Loucy (cell line): ENCODE measurements at regions not wholly inside any gene's neighbourhood (a gene's known extent, or its start where the extent isn't known, plus 50 kb on each side); places are given as distances from the start of the nearest gene placed in this dataset.

Source experiments
- EZH2phosphoT487 ChIP-seq: fragments of 200-600 bp; IDR thresholded peaks from 2 replicates; pipeline ENCODE4 v1.6.1; 2018; ENCODE audit warnings: antibody characterized with exemption, mild to moderate bottlenecking, moderate library complexity, borderline replicate concordance
- TF ChIP-seq, protein P1 (sequence below): fragments of 200-600 bp; sonication (generic); conservative IDR thresholded peaks from 2 replicates; pipeline ENCODE4 v1.5.1; 2014; ENCODE audit warnings: mild to moderate bottlenecking, antibody characterized with exemption, low read length

GRCh38 chr10:81040031-81040430 is 502.3 kb downstream of the SH2D4B start:
- TF ChIP-seq, protein P1, sequence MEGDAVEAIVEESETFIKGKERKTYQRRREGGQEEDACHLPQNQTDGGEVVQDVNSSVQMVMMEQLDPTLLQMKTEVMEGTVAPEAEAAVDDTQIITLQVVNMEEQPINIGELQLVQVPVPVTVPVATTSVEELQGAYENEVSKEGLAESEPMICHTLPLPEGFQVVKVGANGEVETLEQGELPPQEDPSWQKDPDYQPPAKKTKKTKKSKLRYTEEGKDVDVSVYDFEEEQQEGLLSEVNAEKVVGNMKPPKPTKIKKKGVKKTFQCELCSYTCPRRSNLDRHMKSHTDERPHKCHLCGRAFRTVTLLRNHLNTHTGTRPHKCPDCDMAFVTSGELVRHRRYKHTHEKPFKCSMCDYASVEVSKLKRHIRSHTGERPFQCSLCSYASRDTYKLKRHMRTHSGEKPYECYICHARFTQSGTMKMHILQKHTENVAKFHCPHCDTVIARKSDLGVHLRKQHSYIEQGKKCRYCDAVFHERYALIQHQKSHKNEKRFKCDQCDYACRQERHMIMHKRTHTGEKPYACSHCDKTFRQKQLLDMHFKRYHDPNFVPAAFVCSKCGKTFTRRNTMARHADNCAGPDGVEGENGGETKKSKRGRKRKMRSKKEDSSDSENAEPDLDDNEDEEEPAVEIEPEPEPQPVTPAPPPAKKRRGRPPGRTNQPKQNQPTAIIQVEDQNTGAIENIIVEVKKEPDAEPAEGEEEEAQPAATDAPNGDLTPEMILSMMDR, result no peak
- no peak for TF ChIP-seq EZH2phosphoT487
